GM12878 (cell line): ENCODE measurements at regions not wholly inside any gene's neighbourhood (a gene's known extent, or its start where the extent isn't known, plus 50 kb on each side); places are given as distances from the start of the nearest gene placed in this dataset.

Experiments used
- ATAC-seq: fragments of 200-7000 bp; cut with Tn5 transposase; 3 replicates; pipeline ENCODE4 v1.9.1; 2020; ENCODE audit warnings: mild to moderate bottlenecking, moderate library complexity
- BruUV-seq: library from RNA; stranded (reverse); fragments of 400-500 nt; replicated peaks from 2 replicates; lab custom pipeline; 2021; lab: Mats Ljungman, UMichigan
- CTCF ChIA-PET: fragments of 300-600 bp; sonication (Branson Sonifier 250); formaldehyde crosslinking; extraction: SDS; loops from one replicate; lab custom pipeline; 2021; ENCODE audit warnings: inconsistent platforms; lab: Yijun Ruan, JAX
- POLR2A ChIA-PET: fragments of 350-600 bp; formaldehyde crosslinking; extraction: SDS; loops from one replicate; lab custom pipeline; 2021; ENCODE audit warnings: inconsistent platforms; lab: Charles Lee
- RAD21 ChIA-PET: fragments of 300-600 bp; sonication (Branson Sonifier 250); formaldehyde crosslinking; loops from one replicate; lab custom pipeline; 2023; ENCODE audit warnings: antibody characterized with exemption; ENCODE audit not compliant: unreplicated experiment; lab: Charles Lee
- SMC1A ChIA-PET: fragments of 300-600 bp; sonication (Branson Sonifier 250); formaldehyde crosslinking; loops from one replicate; lab custom pipeline; 2023; ENCODE audit not compliant: unreplicated experiment, uncharacterized antibody; lab: Charles Lee
- DNase-seq: peaks from one replicate; pipeline ENCODE4 v3.0.0-alpha.2; 2011; ENCODE audit warnings: low read depth, low spot score
- FAIRE-seq: peaks from 3 replicates; lab custom pipeline; 2011; peaks lifted over from hg19 to GRCh38; lab: Jason Lieb, UNC
- H2AFZ ChIP-seq: 2 replicates; pipeline ENCODE4 v1.6.0; 2011; ENCODE audit warnings: low read depth, low read length, control low read depth; ENCODE audit not compliant: control insufficient read depth
- H3K27ac ChIP-seq: 2 replicates; pipeline ENCODE4 v1.5.1; 2011; ENCODE audit warnings: control low read depth; ENCODE audit not compliant: control insufficient read depth, insufficient read depth
- H3K27me3 ChIP-seq, 2 experiments: replicated peaks in 1 of 2; 2 replicates each; pipeline versions ENCODE4 v1.6.0 to v1.6.1; 2011; ENCODE audit warnings: low read length in 1 of 2; ENCODE audit not compliant: control insufficient read depth in 2 of 2, insufficient read depth in 2 of 2
- H3K36me3 ChIP-seq, 2 experiments: 2 replicates each; pipeline ENCODE4 v1.5.1; 2011; ENCODE audit warnings: low read length in 1 of 2; ENCODE audit not compliant: control insufficient read depth in 2 of 2, insufficient read depth in 2 of 2
- H3K4me1 ChIP-seq: 2 replicates; pipeline ENCODE4 v1.6.1; 2011; ENCODE audit warnings: mild to moderate bottlenecking, low read length, moderate library complexity, mixed read lengths; ENCODE audit not compliant: control insufficient read depth, insufficient read depth
- H3K4me2 ChIP-seq: 2 replicates; pipeline ENCODE4 v1.6.0; 2011; ENCODE audit warnings: control low read depth; ENCODE audit not compliant: control insufficient read depth, insufficient read depth
- H3K4me3 ChIP-seq: fragments of 200-600 bp; sonication (generic); 2 replicates; pipeline ENCODE4 v1.5.1; 2016
- H3K79me2 ChIP-seq: 2 replicates; pipeline ENCODE4 v1.6.0; 2011; ENCODE audit warnings: low read length; ENCODE audit not compliant: control insufficient read depth, insufficient read depth
- H3K9ac ChIP-seq: 2 replicates; pipeline ENCODE4 v1.8.0; 2011; ENCODE audit warnings: low read length, control low read depth, mixed read lengths; ENCODE audit not compliant: control insufficient read depth, insufficient read depth
- H3K9me3 ChIP-seq: replicated peaks from 3 replicates; pipeline ENCODE4 v1.5.1; 2011; ENCODE audit warnings: mild to moderate bottlenecking, low read length; ENCODE audit not compliant: control insufficient read depth, insufficient read depth
- H4K20me1 ChIP-seq: 2 replicates; pipeline ENCODE4 v1.6.0; 2011; ENCODE audit not compliant: control insufficient read depth, insufficient read depth
- BCL3 ChIP-seq: IDR thresholded peaks from 2 replicates; pipeline ENCODE4 v1.6.1; 2011; ENCODE audit warnings: borderline replicate concordance, low read depth, mild to moderate bottlenecking, moderate library complexity, low read length; ENCODE audit not compliant: insufficient read depth, poor library complexity, severe bottlenecking
- CBFB ChIP-seq: IDR thresholded peaks from 2 replicates; pipeline ENCODE4 v1.6.1; 2016; ENCODE audit warnings: antibody characterized with exemption, low read depth
- CEBPZ ChIP-seq: fragments of 150-350 bp; IDR thresholded peaks from 2 replicates; pipeline ENCODE4 v1.6.1; 2016; ENCODE audit warnings: low read depth, low read length
- EED ChIP-seq: sonication (generic); IDR thresholded peaks from 2 replicates; pipeline ENCODE4 v1.6.1; 2016; ENCODE audit warnings: antibody characterized with exemption, low read depth
- ETV6 ChIP-seq, 2 experiments: fragments of 450-650 bp in 1 of 2; IDR thresholded peaks in 1 of 2; conservative IDR thresholded peaks in 1 of 2; 2 replicates each; pipeline ENCODE4 v1.6.1; 2014; ENCODE audit warnings: antibody characterized with exemption in 1 of 2, borderline replicate concordance in 1 of 2, low read depth in 1 of 2, mild to moderate bottlenecking in 1 of 2, moderate library complexity in 1 of 2
- EZH2 ChIP-seq: IDR thresholded peaks from 2 replicates; pipeline ENCODE4 v1.6.1; 2012; ENCODE audit warnings: low read depth, mild to moderate bottlenecking, control low read depth, inconsistent platforms, low read length, borderline replicate concordance; ENCODE audit not compliant: control insufficient read depth
- HDGF ChIP-seq: fragments of 450-650 bp; IDR thresholded peaks from 2 replicates; pipeline ENCODE4 v1.6.1; 2016; ENCODE audit warnings: antibody characterized with exemption
- PAX5 ChIP-seq: IDR thresholded peaks from 2 replicates; pipeline ENCODE4 v1.6.1; 2011; ENCODE audit warnings: low read depth, low read length, borderline replicate concordance
- PBX3 ChIP-seq: IDR thresholded peaks from 2 replicates; pipeline ENCODE4 v1.6.1; 2011; ENCODE audit warnings: mild to moderate bottlenecking, low read depth, low read length, moderate library complexity; ENCODE audit not compliant: insufficient replicate concordance
- POLR2AphosphoS5 ChIP-seq: IDR thresholded peaks from 2 replicates; pipeline ENCODE4 v1.6.1; 2011; ENCODE audit warnings: mild to moderate bottlenecking, low read length, inconsistent platforms
- RAD21 ChIP-seq: IDR thresholded peaks from 2 replicates; pipeline ENCODE4 v1.6.1; 2011; ENCODE audit warnings: mild to moderate bottlenecking, low read depth, low read length, moderate library complexity; ENCODE audit not compliant: insufficient read depth
- ZBTB11 ChIP-seq: fragments of 450-650 bp; formaldehyde crosslinking; IDR thresholded peaks from 2 replicates; pipeline ENCODE4 v1.5.0; 2022; ENCODE audit warnings: mild to moderate bottlenecking, missing genetic modification characterization
- ZNF207 ChIP-seq: fragments of 450-650 bp; IDR thresholded peaks from 2 replicates; pipeline ENCODE4 v1.6.1; 2014; ENCODE audit warnings: antibody characterized with exemption, mild to moderate bottlenecking, borderline replicate concordance
- ZNF24 ChIP-seq: fragments of 450-650 bp; IDR thresholded peaks from 2 replicates; pipeline ENCODE4 v1.6.1; 2017; ENCODE audit warnings: antibody characterized with exemption, mild to moderate bottlenecking
- in situ Hi-C: fragments of 300-500 bp; cut with MboI; formaldehyde crosslinking; loops from 9 replicates; pipeline ENCODE4 v1.14.3; 2018; ENCODE audit warnings: mixed read lengths
- intact Hi-C: fragments of 100-400 bp; cut with micrococcal nuclease; formaldehyde crosslinking; loops from one replicate; pipeline ENCODE4 v1.14.2; 2022; ENCODE audit not compliant: unreplicated experiment

- no peak overlapping the region for H3K27ac ChIP-seq
- H3K9ac ChIP-seq: no peak overlapping the region
- no peak for FAIRE-seq
- DNase-seq: no peak
- ChIA-PET SMC1A (interaction anchor here (1.4 to 2.2 kb wide), 2 partner anchors 9 to 14 kb away, joined by 3 to 7 read pairs; no protein-coding TSS in a partner anchor), RAD21 (interaction anchor here (0.8 kb wide), 1 partner anchor 14 kb away, joined by 4 read pairs; no protein-coding TSS in a partner anchor), CTCF (interaction anchor here (0.6 to 1.6 kb wide), 4 partner anchors 11 to 193 kb away, joined by 3 to 6 read pairs (median 4); no protein-coding TSS in a partner anchor), POLR2A (no interaction called here)
- no peaks in the 10 kb centered on the region for H3K79me2 ChIP-seq
- no peaks in the 10 kb centered on the region for H3K27me3 ChIP-seq
- H3K4me2 ChIP-seq: no peak overlapping the region
- no peaks in the 10 kb centered on the region for H4K20me1 ChIP-seq
- H3K4me1 ChIP-seq: no peaks in the 10 kb centered on the region
- in situ Hi-C loops: no loop called here
- no TSS peak for BruUV-seq
- intact Hi-C loops: no loop called here
- no peaks in the 10 kb centered on the region for H3K9me3 ChIP-seq
- ATAC-seq: no peak
- no peaks in the 10 kb centered on the region for H3K36me3 ChIP-seq
- H3K4me3 ChIP-seq: no peak overlapping the region
- H2AFZ ChIP-seq: no peak overlapping the region
- TF ChIP-seq PBX3: no peak
- no peak for TF ChIP-seq POLR2AphosphoS5
- no peak for TF ChIP-seq ZNF24
- TF ChIP-seq PAX5: no peak
- TF ChIP-seq RAD21: no peak
- no peak for TF ChIP-seq BCL3
- no peak for TF ChIP-seq ZNF207
- no peak for TF ChIP-seq ETV6 (conservative IDR thresholded peaks at IDR 0.05 in 1 of 2, IDR thresholded peaks at IDR 0.05 in 1 of 2; ENCODE audit: borderline replicate concordance in 1 of 2, low read depth in 1 of 2)
- TF ChIP-seq EZH2: no peak
- TF ChIP-seq HDGF: no peak
- no peak for TF ChIP-seq CBFB
- TF ChIP-seq CEBPZ: no peak
- TF ChIP-seq EED: no peak
- no peak for TF ChIP-seq ZBTB11 (CRISPR knock-in tag)
These were observed 71.5 kb upstream of the SLC39A8 start for GRCh38 chr4:102416765-102417164.
